CD4-positive, alpha-beta T cell treated with Interleukin-17A for 4 hours (primary cell): ENCODE measurements at regions not wholly inside any gene's neighbourhood (a gene's known extent, or its start where the extent isn't known, plus 50 kb on each side); places are given as distances from the start of the nearest gene placed in this dataset.

ENCODE experiments used
- DNase-seq: peaks from one replicate; pipeline ENCODE4 v3.0.0-alpha.2; 2020; ENCODE audit warnings: mixed read lengths

- DNase-seq: no peak
Observed at GRCh38 chr20:39602649-39603048, 640.5 kb downstream of the DHX35 start.

DNA sequence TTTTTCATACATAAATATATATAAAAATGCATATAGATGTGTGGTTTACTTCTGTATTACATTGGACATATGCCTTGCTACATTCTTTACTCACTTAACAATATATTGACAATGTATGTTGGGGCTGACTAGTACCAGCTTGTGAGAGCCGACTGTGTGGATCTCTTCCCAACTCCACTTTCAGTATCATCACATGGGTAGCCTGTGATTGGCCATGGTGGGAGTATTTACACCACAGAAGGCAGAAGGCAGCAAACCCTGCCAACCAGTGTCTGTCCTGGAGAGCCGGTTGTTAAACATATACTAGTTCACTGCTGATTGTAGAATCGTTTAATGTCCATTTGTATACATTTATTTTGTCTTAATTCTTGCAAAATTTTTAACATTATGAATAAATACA is 638.7 kb downstream of the DHX35 start:
- no peak for DNase-seq

- DNase-seq: no peak
Observed at GRCh38 chr20:39600156-39600555, 638.0 kb downstream of the DHX35 start.

DNA sequence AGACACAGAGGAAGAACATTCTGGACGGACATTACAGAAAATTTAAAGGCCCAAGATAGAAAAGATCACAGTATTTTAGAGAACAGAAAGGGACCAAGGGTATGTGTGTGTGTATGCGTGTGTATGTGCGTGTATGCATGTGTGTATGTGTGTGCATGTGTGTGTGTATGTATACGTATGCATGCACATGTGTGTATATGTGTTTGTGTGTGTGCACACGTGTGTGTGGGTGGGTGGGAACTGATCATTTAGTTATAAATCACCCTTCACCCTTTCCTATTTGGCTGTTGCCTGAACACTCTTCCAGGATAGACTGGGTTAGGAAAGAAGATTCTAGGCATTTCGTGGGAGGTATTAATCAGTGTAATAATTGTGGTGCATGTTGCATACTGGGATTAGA is 634.4 kb downstream of the DHX35 start:
- no peak for DNase-seq

DNA sequence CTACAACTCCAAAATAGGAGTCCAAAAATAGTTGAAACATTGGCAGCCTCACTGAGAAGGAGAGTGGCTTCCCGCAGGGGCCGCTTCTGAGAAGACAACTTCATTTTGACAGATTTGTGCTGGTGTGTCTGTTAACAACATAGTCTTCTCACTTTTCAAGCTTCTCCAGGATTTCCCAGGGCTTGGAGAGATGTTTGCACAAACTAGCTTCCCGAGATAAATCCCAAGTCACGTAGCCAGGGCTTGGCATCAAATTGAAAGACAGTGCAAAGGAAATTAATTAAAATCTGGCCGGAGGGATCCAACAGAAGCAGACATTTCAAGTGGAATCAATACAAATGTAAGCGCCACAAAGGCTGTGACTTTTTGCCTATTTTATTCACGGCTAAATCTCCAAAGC is 630.2 kb downstream of the DHX35 start:
- DNase-seq: no peak

DNA sequence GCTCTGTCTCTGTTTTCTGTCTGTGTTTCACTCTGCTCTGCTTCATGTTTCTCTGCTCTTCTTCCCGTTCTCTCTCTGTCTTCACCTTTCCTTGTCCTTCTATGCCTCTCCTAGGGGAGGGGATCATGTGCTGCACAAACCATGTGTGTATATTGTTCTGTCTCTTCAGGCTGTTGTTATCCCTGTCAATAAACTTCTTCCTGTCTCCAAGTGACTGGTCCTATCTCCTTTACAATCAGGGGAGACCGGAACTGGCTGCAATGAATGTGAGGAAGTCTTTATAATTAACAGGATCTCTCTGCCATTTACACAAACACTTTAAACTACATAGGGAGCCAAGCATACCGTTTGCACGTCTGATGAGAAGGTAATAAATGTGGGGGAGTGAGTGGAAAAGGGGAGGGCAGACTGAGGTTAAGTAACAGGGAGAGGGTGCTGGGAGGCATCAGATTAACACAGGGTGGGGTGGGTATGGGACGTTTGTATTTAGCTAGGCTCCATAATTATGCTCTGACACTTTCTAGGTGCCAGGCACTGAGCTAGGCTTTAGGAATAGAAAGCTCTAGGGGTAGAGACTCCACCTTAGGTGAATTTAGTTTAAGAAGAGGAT is 626.1 kb downstream of the DHX35 start:
- no peak for DNase-seq

- no peak for DNase-seq
Observed at GRCh38 chr20:39581034-39581433, 618.9 kb downstream of the DHX35 start.

GRCh38 chr20:39576771-39577170 is 614.6 kb downstream of the DHX35 start:
- DNase-seq: no peak

DNA sequence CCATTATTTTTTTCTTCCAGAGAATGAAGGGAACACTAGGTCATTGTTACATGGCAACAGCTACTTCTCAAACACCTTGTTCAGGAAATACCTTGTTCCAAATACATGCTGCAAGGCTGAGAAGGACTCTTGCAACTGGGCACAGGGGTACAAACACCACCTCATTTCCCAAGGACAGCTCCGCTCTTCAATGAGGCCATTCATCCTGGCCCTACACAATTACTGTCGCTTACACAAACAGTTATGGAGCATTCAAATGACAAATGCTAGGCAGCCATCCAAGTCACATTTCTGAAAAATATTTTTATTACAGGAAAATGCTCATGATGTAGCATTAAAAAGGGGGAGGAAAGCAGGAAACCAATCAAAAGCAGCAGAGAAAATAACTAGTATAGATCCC is 611.9 kb downstream of the DHX35 start:
- no peak for DNase-seq

DNA sequence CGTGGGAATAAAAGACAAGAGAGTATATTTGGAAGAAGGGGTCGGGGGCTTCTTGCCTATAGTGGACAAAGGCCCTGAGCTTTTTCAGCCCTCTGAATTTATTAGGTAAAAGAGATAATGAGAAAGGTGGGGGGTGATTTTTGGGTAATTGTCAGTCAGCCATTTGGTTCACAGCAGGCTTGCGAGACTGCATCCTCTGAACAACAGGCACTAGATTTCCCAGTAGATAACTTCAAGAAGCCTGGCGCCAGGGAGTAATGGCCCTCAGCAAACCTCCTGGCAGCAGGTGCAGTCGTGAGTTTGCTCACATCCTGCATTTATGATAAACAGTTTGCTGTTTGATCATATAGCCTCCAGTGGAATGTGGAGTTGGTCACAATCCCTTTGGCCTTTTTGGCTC is 609.0 kb downstream of the DHX35 start:
- no peak for DNase-seq

- DNase-seq: no peak
Observed at GRCh38 chr20:39568109-39568508, 606.0 kb downstream of the DHX35 start.

DNA sequence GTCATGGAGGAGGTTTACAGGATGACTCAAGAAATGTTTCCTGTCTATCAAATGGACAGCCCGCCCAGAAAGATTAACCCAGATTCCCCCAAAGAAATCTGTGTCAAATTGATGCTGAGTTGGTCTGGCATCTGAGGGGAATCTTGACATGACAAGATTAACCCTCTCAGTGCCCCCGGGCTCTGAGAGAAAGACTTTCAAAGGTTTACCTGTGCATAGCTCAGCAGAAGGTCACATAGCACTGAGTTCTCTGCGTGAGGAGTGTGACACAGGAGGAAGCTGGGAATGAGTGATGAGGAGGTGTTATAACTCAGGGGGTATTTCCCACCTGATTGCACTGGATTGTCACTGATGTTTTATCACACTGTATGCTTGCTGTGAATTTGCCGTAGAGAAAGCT is 601.2 kb downstream of the DHX35 start:
- no peak for DNase-seq

- no peak for DNase-seq
Observed at GRCh38 chr20:39554341-39554740, 592.2 kb downstream of the DHX35 start.

GRCh38 chr20:39553120-39553519 is 591.0 kb downstream of the DHX35 start:
- DNase-seq: no peak

DNA sequence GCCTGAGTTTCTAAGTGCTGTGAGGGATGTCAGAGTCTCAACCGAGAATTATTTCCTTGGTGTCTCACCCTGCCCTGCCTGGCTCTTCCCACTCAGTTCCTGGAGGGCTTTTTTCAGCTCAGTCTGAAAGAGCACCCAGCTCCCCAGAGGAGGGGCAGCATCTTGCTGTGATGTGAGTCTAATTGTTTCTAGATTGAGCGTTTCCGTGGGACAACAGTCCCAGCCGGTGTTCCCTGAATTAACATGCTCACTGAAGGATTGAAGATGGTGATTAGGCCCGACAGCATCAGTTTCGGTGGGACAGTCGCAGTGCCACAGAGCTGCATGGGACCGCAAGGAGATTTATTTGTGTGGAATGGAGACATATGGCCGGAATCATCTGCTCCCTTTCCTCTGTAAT is 587.6 kb downstream of the DHX35 start:
- DNase-seq: no peak

DNA sequence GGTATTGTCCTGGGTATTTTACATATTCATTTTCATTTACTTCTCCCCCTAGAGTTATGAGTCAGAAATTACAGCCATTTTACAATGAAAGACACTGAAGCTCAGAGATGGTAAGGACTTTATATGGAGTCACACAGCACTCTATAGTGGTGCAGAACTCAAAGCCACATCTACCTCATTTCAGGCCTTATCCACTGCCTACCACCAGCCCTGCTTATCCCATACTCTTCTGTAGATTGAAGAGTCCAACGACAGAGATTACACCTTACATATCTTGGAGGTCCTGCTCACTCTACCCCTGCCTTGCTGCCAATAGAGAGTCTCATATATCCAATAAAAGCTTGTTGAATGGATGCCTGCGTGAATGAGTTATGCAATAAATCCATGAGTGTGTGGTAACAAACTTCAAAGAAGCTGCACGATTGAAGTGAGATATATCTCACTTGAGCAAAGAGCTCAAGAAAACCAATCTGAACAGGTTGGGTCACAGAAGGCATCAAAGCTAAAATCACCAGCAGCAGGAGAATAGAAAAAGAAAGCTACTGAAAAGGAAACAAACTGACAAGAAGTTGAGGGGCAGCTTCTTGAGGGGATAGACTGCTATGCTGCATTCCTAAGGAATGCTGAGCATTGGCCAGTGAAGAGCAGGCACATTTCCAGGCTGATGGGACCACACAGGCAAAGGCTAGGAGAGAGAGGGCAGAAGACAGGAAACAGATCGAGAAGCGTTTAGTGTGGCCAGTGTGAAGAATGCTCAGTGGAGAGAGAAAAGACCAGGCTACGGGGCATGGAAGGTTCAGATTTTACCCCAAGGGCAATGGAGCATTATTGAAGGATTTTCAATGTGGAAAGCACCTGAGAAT is 585.6 kb downstream of the DHX35 start:
- DNase-seq: no peak

DNA sequence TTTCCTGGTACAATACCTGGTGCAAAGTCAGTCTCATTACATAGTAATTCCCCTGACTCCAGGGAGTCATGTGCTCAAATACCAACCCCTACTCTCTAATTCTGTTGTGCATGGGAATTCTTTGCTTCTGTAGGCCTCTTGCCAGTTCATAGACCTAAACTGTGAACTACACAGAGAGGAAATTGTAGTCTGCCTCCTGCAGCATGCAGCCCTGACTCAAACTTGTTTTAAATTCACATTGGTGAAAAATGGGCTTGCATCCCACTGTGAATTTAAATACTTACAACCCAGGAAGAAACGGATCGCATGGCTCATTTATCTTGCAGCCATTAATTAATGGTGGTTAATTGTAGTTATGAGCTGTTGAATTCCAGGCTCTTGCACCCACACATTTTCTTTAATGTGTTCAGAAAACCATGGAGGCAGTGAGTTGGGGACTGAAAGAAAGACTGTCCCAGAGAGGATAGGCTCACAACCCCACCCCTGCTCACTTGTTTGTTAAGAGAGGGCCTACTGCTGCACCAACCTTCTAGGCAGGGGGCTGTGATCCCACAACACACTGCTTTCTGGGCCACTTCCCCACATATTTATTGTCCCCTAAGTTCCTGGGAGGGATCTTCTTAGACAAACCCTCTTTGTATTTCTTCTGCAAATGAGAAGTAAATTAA is 579.1 kb downstream of the DHX35 start:
- no peak for DNase-seq

DNA sequence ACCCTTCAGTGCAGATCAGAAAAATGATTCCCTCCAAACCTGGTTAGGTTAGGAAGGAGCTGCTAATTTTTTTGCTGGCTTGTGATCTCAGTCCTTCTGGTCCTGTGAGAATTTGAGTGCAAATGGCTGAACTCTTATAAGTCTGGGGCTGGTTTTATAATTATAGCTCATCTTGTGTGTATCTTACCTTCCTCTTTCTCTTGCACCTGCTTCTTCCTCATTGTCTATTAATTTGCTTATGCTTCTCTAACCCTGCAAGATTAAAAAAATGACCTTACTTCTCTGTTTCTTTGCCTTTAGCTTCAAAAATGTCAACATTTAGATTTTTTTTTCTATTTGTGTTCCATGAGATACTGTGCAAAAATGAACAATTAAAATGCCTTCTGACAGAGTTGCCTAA is 576.2 kb downstream of the DHX35 start:
- no peak for DNase-seq

DNA sequence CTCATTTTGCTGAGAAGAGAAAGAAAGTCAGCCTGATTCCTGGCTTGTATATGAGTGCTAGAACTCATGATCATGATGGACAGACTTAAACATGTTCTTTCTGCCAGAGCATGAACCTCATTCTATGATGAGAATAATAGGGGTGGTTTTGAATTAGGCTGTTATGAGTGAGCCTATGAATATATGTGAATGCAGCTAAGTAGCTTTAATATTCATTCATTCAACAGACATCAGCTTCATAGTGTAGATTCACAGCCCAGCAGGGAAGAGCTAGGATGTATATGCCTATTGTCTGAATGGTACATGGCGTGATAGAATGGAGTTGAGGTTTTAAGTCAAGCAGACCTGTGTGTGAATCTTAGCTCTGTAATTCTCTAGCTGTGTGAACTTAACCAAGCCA is 573.2 kb downstream of the DHX35 start:
- no peak for DNase-seq

GRCh38 chr20:39534846-39535245 is 572.7 kb downstream of the DHX35 start:
- no peak for DNase-seq

- DNase-seq: no peak
Observed at GRCh38 chr20:39533858-39534257, 571.7 kb downstream of the DHX35 start.

GRCh38 chr20:39532205-39532604 is 570.1 kb downstream of the DHX35 start:
- DNase-seq: no peak

DNA sequence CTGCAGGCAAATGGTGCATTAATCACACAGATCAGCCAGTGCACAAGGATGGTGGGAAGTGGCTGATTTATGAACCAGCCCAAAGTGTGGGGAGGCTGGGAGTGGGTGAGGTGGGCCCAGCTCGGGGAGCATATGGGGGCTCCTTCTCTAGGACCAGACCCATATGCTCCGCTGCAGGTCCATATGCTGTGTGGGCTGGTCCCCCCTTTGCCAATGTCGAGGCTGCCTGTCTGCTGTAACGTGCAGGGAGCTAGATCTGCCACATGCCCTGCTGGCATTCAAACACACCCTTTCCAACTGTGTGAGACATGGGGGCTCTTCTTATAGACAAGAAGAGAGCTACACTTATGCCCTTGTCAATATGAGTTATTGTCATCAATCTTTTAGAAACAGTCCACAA is 566.3 kb downstream of the DHX35 start:
- no peak for DNase-seq

DNA sequence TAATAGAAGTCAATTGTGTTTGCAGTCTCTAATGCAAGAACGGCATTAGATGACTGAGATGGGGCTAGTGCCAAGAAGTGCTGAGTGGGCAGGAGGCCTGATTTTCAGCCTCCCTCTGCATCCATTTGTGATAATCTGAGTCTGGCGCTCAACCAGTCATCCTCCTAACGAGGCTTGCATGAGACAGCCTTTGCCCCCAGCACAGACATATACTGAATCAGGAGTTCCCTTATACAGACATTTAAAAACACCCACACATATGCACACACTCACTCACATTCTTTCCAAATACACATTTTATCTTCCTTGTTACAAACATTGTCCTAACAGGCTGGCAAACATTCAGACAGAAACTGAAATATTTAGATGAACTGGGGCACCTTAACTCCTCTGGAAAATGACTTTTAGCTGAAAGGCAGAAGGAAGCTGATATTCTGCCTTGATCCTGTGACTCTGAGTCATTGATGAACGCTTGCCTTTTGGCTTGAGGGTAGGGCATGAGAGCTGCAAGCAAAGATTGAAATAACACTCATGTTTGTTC is 562.3 kb downstream of the DHX35 start:
- no peak for DNase-seq
